Esophagus muscularis mucosa (tissue), 4 donors: ENCODE measurements at regions not wholly inside any gene's neighbourhood (a gene's known extent, or its start where the extent isn't known, plus 50 kb on each side); places are given as distances from the start of the nearest gene placed in this dataset.

Source experiments
- CTCF ChIP-seq, 3 experiments: fragments of 200-600 bp in 2 of 3; fragments of 450-650 bp in 1 of 3; sonication (generic) in 2 of 3; IDR thresholded peaks; one replicate each; pipeline ENCODE4 v1.5.1; 2017 to 2019; ENCODE audit warnings: antibody characterized with exemption in 3 of 3, mild to moderate bottlenecking in 2 of 3, moderate library complexity in 1 of 3
- EP300 ChIP-seq: sonication (generic); formaldehyde crosslinking; IDR thresholded peaks from one replicate; pipeline ENCODE4 v1.6.1; 2017; ENCODE audit warnings: antibody characterized with exemption
- POLR2A ChIP-seq: fragments of 450-650 bp; IDR thresholded peaks from one replicate; pipeline ENCODE4 v1.6.1; 2017; ENCODE audit warnings: antibody characterized with exemption, moderate library complexity, mild to moderate bottlenecking, low read depth
- POLR2AphosphoS5 ChIP-seq, 2 donors: sonication (generic); formaldehyde crosslinking; IDR thresholded peaks; one replicate each; pipeline ENCODE4 v1.6.1; 2017; ENCODE audit warnings: antibody characterized with exemption in 2 of 2

- TF ChIP-seq CTCF (IDR thresholded peaks at IDR 0.05) (no peak), POLR2A (no peak), EP300 (no peak), POLR2AphosphoS5 (IDR thresholded peaks at IDR 0.05) (no peak)
Observed at GRCh38 chr12:77401064-77401769, 335.8 kb upstream of the E2F7 start.
